Activated T-helper 17 cell treated with anti-CD3 and anti-CD28 coated beads, Interleukin-2, amount 50 U/mL, for 72 hours (primary cell): ENCODE measurements at regions not wholly inside any gene's neighbourhood (a gene's known extent, or its start where the extent isn't known, plus 50 kb on each side); places are given as distances from the start of the nearest gene placed in this dataset.
"Not testable (repeated sequence)": the region's sequence is repeated elsewhere in the genome, so short reads cannot be mapped to it uniquely, and the experiment has no call there.

ENCODE experiments used
- ATAC-seq: fragments of 150-1000 bp; cut with Tn5 transposase; replicated peaks from 2 replicates; pipeline ENCODE4 v1.10.0; 2021; ENCODE audit warnings: mild to moderate bottlenecking, moderate library complexity
- H3K27ac Mint-ChIP-seq: one replicate; pipeline ENCODE4 v1.8.0; 2022; ENCODE audit warnings: mixed read lengths
- H3K27me3 Mint-ChIP-seq: one replicate; pipeline ENCODE4 v1.8.0; 2022; ENCODE audit warnings: mixed read lengths
- H3K36me3 Mint-ChIP-seq: one replicate; pipeline ENCODE4 v1.8.0; 2022; ENCODE audit warnings: low read depth, mild to moderate bottlenecking, mixed read lengths
- H3K4me1 Mint-ChIP-seq: one replicate; pipeline ENCODE4 v1.8.0; 2022; ENCODE audit warnings: mixed read lengths
- H3K4me3 Mint-ChIP-seq: one replicate; pipeline ENCODE4 v1.8.0; 2022; ENCODE audit warnings: mild to moderate bottlenecking, mixed read lengths
- H3K9me3 Mint-ChIP-seq: one replicate; pipeline ENCODE4 v1.8.0; 2022; ENCODE audit warnings: mixed read lengths

DNA sequence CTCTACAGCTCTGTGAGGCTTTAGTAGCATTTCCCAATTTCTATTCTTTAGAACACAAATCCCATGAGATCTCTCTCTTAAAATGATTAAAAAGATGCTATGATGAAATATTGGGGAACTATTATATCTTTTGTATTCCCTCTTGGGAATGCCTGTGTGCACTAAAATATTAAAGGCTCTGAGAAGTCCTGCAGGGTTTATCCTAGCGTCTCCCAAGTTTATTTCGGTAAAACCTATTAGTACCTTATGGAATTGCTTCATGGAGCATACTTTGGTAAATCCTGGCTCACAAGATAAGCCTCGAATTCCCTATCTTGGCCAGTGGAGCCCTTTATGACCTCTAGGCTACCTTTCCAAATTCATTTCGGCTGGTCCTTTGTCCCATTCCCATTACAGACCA, 306.8 kb downstream of the VRK1 start:
- Mint-ChIP-seq H3K4me1 (no peaks in the 10 kb centered on the region), H3K27me3 (peaks cover 18% of the 10 kb centered on the region), H3K4me3 (no peak overlapping the region), H3K9me3 (peaks cover 4% of the 10 kb centered on the region), H3K36me3 (no peaks in the 10 kb centered on the region), H3K27ac (no peak overlapping the region)
- no peak for ATAC-seq

DNA sequence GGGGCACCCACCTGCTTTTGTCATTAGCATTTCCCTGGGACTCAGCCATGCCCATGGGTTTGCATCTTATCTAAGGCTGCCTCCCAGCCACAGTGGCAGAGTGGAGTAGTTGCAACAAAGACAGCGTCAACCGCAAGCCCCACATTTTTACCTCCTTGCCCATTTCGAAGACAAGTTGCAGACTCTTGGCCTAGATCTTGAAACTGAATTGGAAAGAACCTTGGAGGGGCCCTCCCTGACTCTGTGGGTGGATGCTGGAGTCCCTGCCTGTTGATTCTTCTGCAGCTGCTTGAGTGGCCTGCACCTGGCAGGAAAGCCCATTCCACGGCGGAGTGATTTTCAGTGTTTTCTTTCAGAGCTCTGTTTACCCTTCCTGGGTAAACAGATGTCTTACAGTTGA, 309.0 kb downstream of the VRK1 start:
- H3K4me3 Mint-ChIP-seq = no peak overlapping the region

DNA sequence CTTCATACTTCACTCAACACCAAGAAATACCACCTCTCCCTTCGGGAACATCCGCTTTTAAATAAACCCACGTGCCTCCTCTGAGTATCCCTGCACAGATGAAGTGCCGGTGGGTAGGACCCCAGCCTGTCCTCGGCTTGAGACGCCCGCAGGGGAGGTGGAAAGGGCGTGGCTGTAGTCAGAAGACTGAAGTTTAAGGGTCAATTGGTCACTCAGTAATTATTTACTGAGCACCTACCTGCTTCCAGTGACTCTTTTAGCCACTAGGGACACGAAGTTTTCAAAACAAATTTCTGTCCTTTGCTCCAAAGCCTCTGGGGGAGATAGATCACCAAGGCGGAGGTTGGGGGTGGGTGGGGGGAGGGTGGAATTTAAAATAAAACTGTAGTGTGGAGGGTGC, 309.4 kb downstream of the VRK1 start:
- H3K4me3 Mint-ChIP-seq = no peak overlapping the region
- H3K27me3 Mint-ChIP-seq = peaks cover 19% of the 10 kb centered on the region
- no peak overlapping the region for H3K27ac Mint-ChIP-seq
- no peaks in the 10 kb centered on the region for H3K36me3 Mint-ChIP-seq
- no peak for ATAC-seq
- peaks cover 4% of the 10 kb centered on the region for H3K9me3 Mint-ChIP-seq
- H3K4me1 Mint-ChIP-seq = no peaks in the 10 kb centered on the region

More for the DNA sequence above, 309.0 kb downstream of the VRK1 start:
- H3K9me3 Mint-ChIP-seq = peaks cover 4% of the 10 kb centered on the region
- ATAC-seq = no peak
- no peaks in the 10 kb centered on the region for H3K36me3 Mint-ChIP-seq
- H3K4me1 Mint-ChIP-seq = no peaks in the 10 kb centered on the region
- peaks cover 19% of the 10 kb centered on the region for H3K27me3 Mint-ChIP-seq
- H3K27ac Mint-ChIP-seq = no peak overlapping the region

DNA sequence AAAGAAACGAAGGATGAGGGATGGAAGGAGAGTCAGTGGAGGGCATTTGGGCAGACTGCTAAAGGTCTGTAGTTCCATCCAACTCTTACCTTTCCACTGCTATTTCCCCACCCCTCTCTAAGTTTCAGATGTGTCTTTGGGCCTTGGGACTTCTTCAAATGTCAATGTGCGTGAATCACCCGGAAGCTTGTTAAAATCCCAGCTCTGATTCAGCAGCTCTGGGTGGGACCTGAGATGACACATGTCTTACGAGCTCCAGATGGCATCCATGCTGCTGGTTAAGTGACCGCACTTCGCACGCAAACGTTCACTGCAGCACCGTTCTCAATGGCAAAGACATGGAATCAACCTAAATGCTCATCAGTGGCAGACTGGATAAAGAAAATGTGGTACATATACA, 309.9 kb downstream of the VRK1 start:
- Mint-ChIP-seq H3K4me3 (no peak overlapping the region), H3K36me3 (no peaks in the 10 kb centered on the region), H3K27me3 (peaks cover 16% of the 10 kb centered on the region), H3K4me1 (no peaks in the 10 kb centered on the region), H3K27ac (no peak overlapping the region), H3K9me3 (peaks cover 4% of the 10 kb centered on the region)
- ATAC-seq = no peak

DNA sequence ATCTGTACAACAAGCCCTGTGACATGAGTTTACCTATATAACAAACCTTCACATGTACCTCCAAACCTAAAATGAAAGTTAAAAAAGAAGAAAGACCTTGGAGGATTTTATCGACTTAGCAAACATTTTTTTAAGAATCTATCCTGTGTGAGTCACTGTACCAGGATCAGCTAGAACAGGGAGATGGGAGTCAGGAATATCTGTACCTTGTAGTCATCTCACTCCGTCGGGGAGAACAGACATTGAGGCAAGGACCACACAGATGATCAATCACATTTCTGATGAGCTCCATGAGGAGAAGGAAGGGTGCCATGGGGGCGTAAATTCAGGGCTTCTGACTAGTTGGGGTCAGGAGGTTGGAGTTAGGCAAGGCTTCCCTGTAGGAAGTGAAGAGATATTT, 310.6 kb downstream of the VRK1 start:
- ATAC-seq = no peak
- H3K27me3 Mint-ChIP-seq = peaks cover 14% of the 10 kb centered on the region
- no peak overlapping the region for H3K4me3 Mint-ChIP-seq
- H3K9me3 Mint-ChIP-seq = peaks cover 4% of the 10 kb centered on the region
- no peaks in the 10 kb centered on the region for H3K4me1 Mint-ChIP-seq
- no peaks in the 10 kb centered on the region for H3K36me3 Mint-ChIP-seq
- no peak overlapping the region for H3K27ac Mint-ChIP-seq

DNA sequence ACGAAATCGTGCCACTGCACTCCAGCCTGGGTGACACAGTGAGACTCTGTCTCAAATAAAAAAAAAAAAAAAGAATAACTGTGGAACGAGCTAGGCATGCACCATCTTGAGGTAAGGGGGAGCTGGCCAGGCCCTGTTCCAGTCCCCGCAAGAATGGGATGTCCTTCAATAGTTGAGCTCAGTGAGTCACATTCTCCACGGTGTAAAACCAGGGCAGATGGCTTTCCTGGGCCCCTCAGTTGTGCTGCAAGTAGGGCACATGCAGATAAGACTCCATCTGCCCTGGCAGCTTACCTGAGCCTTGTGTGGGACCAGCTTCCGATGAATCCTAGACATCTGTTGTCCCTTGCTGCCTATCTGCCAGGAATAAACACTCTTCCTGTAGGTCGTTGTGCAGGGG, 312.1 kb downstream of the VRK1 start:
- no peak for ATAC-seq
- H3K4me1 Mint-ChIP-seq = no peaks in the 10 kb centered on the region
- H3K4me3 Mint-ChIP-seq = no peak overlapping the region
- H3K9me3 Mint-ChIP-seq = peaks cover 4% of the 10 kb centered on the region
- H3K27ac Mint-ChIP-seq = no peak overlapping the region
- no peaks in the 10 kb centered on the region for H3K36me3 Mint-ChIP-seq
- H3K27me3 Mint-ChIP-seq = peaks cover 9% of the 10 kb centered on the region

DNA sequence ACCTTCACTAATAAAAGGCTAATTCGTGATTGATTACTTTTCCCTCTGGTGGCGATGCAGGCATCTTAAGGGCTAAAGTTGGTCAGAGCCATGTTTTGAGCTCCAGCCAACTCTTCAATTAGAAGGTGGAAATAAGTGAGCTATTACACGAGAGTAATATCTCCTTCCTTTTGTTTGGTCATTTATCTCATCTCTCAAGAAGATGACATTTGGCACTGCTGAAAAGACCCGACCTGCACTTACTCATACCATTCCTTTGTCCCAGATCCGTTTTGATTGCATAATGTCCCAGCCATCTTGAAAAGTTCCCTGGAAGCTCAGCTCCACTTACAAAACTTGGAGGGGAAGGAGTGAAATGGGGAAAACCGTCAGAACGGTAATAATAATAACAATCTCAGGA, 316.2 kb downstream of the VRK1 start:
- Mint-ChIP-seq H3K9me3 (peaks cover 4% of the 10 kb centered on the region), H3K27me3 (peaks cover 4% of the 10 kb centered on the region), H3K4me1 (no peaks in the 10 kb centered on the region), H3K36me3 (no peaks in the 10 kb centered on the region), H3K27ac (no peak overlapping the region), H3K4me3 (no peak overlapping the region)
- no peak for ATAC-seq

DNA sequence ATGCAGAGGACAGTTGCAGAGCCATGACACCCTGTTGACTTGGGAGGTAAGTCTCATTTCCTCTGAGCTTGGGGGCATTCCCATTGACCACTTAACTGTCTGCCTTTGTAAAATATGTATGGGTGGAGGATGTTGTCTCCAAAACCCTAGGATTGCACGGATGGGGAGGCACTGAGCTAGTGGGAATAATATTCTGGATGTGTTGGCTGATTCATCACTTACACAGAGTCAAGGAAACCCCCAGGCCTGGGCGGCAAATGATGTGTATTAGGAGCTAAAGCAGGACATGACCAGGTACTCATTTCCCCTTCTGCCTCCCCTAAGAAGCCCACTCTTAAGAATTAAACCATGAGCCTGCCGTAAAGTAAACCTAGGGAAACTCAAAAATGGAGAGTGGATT, 319.4 kb downstream of the VRK1 start:
- Mint-ChIP-seq H3K4me1 (peaks cover 21% of the 10 kb centered on the region), H3K9me3 (no peaks in the 10 kb centered on the region), H3K36me3 (no peaks in the 10 kb centered on the region), H3K27ac (no peak overlapping the region), H3K27me3 (no peaks in the 10 kb centered on the region), H3K4me3 (no peak overlapping the region)
- no peak for ATAC-seq

DNA sequence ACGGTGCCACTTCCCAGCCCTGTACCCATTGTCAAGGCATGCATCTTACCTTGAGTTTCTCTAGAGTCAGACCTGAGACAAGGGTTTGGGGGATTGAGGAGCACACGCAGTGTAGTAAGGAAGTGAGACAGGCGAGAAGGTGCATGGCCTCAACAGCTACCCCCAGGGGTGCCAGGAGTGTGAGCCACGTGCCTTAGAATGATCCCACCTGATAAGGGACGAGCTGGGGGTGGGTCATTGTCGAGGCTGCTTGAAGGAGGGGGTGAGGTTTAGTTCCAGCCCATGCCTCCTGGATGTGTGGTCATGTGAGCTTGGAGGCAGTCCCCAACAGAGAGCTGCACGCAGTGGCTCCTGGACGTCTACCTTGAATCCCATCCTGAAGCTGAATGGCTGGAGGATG, 320.5 kb downstream of the VRK1 start:
- H3K27ac Mint-ChIP-seq = no peak overlapping the region
- H3K27me3 Mint-ChIP-seq = no peaks in the 10 kb centered on the region
- H3K36me3 Mint-ChIP-seq = no peaks in the 10 kb centered on the region
- no peak for ATAC-seq
- no peak overlapping the region for H3K4me3 Mint-ChIP-seq
- H3K4me1 Mint-ChIP-seq = peaks cover 21% of the 10 kb centered on the region
- H3K9me3 Mint-ChIP-seq = no peaks in the 10 kb centered on the region

DNA sequence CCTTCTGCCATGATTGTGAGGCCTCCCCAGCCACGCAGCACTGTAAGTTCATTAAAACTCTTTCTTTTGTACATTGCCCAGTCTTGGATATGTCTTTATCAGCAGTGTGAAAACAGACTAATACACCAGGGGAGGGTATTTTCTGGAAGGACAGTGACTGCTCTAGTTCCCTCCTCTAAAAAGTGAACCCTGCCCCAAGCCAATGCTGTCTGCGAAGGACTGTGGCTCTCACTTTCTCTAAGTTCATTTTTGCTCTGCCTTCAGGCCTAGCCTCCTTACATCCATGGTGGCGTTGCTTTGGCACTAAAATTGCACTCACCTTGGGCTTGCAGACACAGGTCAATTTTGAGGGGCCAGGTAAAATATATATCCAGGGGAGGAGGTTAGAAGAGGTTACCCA, 323.0 kb downstream of the VRK1 start:
- H3K27ac Mint-ChIP-seq = peak overlapping the region; percentile 99
- H3K4me3 Mint-ChIP-seq = peak overlapping the region; percentile 82
- H3K36me3 Mint-ChIP-seq = no peaks in the 10 kb centered on the region
- ATAC-seq = peak; percentile 41
- H3K27me3 Mint-ChIP-seq = no peaks in the 10 kb centered on the region
- peaks cover 21% of the 10 kb centered on the region for H3K4me1 Mint-ChIP-seq
- no peaks in the 10 kb centered on the region for H3K9me3 Mint-ChIP-seq

DNA sequence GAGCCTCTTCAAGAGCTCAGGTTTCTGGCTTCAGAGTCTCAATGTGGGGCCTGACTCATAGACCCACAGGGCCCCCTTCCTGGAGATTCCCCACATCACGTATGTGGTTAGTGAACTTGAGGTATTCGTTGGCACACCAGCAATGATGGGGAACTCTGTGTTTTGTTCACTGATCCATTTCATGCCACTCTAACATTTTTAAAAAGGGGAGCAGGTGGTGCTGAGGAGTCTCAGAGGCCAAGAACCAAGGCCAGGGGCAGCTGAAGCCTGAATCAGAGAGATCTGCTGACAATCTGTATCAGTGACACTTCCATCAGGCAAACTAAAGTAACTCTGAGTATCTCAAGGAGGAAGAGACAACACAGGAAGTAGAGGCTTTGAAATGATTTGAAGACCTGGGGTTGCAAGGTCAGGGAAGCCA, 323.4 kb downstream of the VRK1 start:
- Mint-ChIP-seq H3K36me3 (no peaks in the 10 kb centered on the region), H3K27ac (peak overlapping the region; percentile 99), H3K27me3 (no peaks in the 10 kb centered on the region), H3K9me3 (no peaks in the 10 kb centered on the region), H3K4me1 (peaks cover 21% of the 10 kb centered on the region), H3K4me3 (peak overlapping the region; percentile 82)
- peak; percentile 97 for ATAC-seq

DNA sequence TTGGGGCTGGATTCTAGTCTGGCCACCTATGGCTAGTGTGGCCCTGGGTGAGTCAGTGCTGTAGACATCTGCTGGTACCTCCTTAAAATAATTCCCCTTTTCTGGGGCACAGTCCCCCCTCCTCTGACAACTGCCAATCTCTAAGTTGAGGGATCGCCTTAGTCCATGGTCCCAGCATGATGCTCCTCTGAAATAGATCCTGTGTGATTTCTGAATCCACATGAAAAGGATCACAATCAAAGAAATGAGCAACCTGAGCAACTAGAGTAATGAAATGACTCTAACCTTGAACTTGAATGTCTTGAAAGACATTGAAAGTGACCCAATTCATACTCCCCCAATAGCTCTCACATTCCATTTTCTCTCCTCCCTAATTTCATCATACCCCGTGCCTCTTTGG, 332.5 kb downstream of the VRK1 start:
- ATAC-seq = peak; percentile 21

DNA sequence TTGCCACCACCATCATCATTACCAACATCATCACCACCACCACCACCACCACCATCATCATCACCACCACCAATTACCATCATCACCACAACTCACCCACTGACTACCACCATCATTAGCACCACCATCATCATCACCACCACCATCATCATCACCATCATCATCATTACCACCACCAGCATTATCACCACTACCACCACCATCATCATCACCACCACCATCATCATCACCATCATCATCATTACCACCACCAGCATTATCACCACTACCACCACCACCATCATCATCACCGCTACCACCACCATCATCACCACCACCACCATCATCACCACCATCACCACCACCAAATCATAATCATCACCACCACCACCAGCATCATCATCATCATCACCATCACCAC, 338.7 kb downstream of the VRK1 start:
- Mint-ChIP-seq H3K27ac (peak overlapping the region; percentile 13), H3K9me3 (peaks cover 16% of the 10 kb centered on the region), H3K4me1 (peaks cover 16% of the 10 kb centered on the region)
- ATAC-seq, H3K4me3 Mint-ChIP-seq, H3K27me3 Mint-ChIP-seq, H3K36me3 Mint-ChIP-seq: not testable (repeated sequence)

More for the DNA sequence above, 332.5 kb downstream of the VRK1 start:
- Mint-ChIP-seq H3K27me3 (no peaks in the 10 kb centered on the region), H3K27ac (no peak overlapping the region), H3K4me3 (no peak overlapping the region), H3K4me1 (no peaks in the 10 kb centered on the region), H3K36me3 (no peaks in the 10 kb centered on the region), H3K9me3 (peaks cover 4% of the 10 kb centered on the region)

DNA sequence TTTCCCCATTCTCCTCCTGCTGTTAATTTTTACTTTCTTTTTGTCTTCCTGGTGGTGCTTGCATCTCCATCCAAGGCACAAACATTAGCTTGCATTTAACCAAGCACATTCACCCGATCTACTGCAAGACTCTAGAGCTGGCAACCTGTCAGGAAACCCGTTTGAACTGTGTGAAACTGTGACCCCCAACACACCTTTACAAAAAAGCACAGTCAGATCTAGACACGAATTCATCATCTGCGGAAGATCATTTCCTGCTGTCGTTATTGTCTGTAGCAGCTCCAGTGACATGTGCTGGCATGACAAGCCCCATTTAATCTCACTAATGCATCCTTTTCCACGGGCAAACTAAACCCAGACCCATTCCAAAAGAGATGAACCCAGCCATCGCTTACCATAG, 340.5 kb downstream of the VRK1 start:
- H3K4me3 Mint-ChIP-seq = peak overlapping the region; percentile 69
- peaks cover 16% of the 10 kb centered on the region for H3K9me3 Mint-ChIP-seq
- peaks cover 16% of the 10 kb centered on the region for H3K4me1 Mint-ChIP-seq
- peak overlapping the region; percentile 27 for H3K27ac Mint-ChIP-seq
- H3K36me3 Mint-ChIP-seq = no peaks in the 10 kb centered on the region
- H3K27me3 Mint-ChIP-seq = peaks cover 4% of the 10 kb centered on the region
- ATAC-seq = peak; percentile 85

DNA sequence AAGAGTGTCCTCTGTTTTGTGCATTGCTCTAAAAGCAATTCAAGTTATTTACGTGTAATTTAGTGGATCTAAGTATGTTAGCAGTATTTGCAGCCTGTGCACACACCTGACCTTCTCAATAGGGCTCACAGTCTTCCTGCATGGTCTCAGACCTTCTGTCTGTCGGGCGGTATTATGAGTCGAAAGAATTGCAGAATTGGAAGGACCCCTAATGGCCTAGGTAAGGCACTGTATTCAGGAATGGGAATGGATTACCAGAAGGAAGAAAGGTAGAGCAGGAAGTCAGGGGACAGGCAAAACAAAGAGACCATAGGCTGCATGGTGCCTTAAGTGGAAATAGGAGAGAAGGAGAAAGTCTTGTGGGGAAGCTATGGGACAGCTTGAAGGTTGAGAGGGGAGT, 341.6 kb downstream of the VRK1 start:
- Mint-ChIP-seq H3K4me1 (peaks cover 16% of the 10 kb centered on the region), H3K4me3 (no peak overlapping the region), H3K36me3 (no peaks in the 10 kb centered on the region), H3K9me3 (peaks cover 16% of the 10 kb centered on the region), H3K27me3 (peaks cover 4% of the 10 kb centered on the region), H3K27ac (no peak overlapping the region)
- no peak for ATAC-seq

DNA sequence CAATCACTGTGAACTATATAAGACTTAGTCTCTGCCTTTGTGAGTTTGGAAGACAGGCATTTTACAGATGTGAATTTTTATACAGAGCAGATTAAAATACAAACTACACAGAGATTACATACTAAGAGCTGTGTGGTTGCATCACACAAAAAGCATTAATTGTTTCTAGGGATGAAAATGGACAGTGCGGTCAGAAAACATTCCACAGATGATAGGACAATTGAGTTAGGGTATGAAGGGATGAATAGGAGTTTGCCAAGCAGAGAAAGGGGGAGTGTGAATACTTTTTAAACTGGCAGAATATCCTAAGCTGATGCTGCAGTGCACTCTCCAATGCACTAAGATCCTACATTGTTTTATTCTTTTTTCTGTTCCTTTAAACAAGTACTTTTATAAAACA, 345.8 kb downstream of the VRK1 start:
- H3K4me1 Mint-ChIP-seq = no peaks in the 10 kb centered on the region
- H3K36me3 Mint-ChIP-seq = no peaks in the 10 kb centered on the region
- no peak for ATAC-seq
- H3K27ac Mint-ChIP-seq = no peak overlapping the region
- H3K9me3 Mint-ChIP-seq = no peaks in the 10 kb centered on the region
- no peaks in the 10 kb centered on the region for H3K27me3 Mint-ChIP-seq
- no peak overlapping the region for H3K4me3 Mint-ChIP-seq
